CD4-positive, alpha-beta T cell treated with Interleukin-1 beta for 1 hour (primary cell): ENCODE measurements at regions not wholly inside any gene's neighbourhood (a gene's known extent, or its start where the extent isn't known, plus 50 kb on each side); places are given as distances from the start of the nearest gene placed in this dataset.

Source experiments
- DNase-seq, 2 donors: peaks; one replicate each; pipeline ENCODE4 v3.0.0-alpha.2; 2020 to 2022

GRCh38 chr6:149218915-149219314 is 98.6 kb upstream of the TAB2 start:
- DNase-seq: no peak

GRCh38 chr6:149220882-149221773 is 96.4 kb upstream of the TAB2 start:
- DNase-seq: no peak

GRCh38 chr6:149221774-149222070 is 95.8 kb upstream of the TAB2 start:
- no peak for DNase-seq

GRCh38 chr6:149223120-149223903 is 94.2 kb upstream of the TAB2 start:
- DNase-seq: no peak

- DNase-seq: no peak
Observed at GRCh38 chr6:149223904-149224351, 93.6 kb upstream of the TAB2 start.

GRCh38 chr6:149224399-149224798 is 93.1 kb upstream of the TAB2 start:
- DNase-seq: no peak

GRCh38 chr6:149225370-149225769 is 92.1 kb upstream of the TAB2 start:
- no peak for DNase-seq

- DNase-seq: no peak
Observed at GRCh38 chr6:149225946-149226345, 91.6 kb upstream of the TAB2 start.

GRCh38 chr6:149227796-149228195 is 89.7 kb upstream of the TAB2 start:
- no peak for DNase-seq

- DNase-seq: no peak
Observed at GRCh38 chr6:149228311-149228955, 89.1 kb upstream of the TAB2 start.

- DNase-seq: no peak
Observed at GRCh38 chr6:149229096-149229495, 88.4 kb upstream of the TAB2 start.

GRCh38 chr6:149230712-149231460 is 86.6 kb upstream of the TAB2 start:
- no peak for DNase-seq

GRCh38 chr6:149231778-149232177 is 85.7 kb upstream of the TAB2 start:
- no peak for DNase-seq

GRCh38 chr6:149233056-149233715 is 84.3 kb upstream of the TAB2 start:
- DNase-seq: peak; percentile 57 to 76

GRCh38 chr6:149234051-149234962 is 83.2 kb upstream of the TAB2 start:
- peak; percentile 11 to 71 for DNase-seq

- DNase-seq: no peak
Observed at GRCh38 chr6:149235130-149235561, 82.4 kb upstream of the TAB2 start.

- DNase-seq: no peak
Observed at GRCh38 chr6:149236589-149236988, 80.9 kb upstream of the TAB2 start.

- no peak for DNase-seq
Observed at GRCh38 chr6:149237464-149237863, 80.0 kb upstream of the TAB2 start.

- DNase-seq: no peak
Observed at GRCh38 chr6:149239573-149240209, 77.8 kb upstream of the TAB2 start.

- DNase-seq: no peak
Observed at GRCh38 chr6:149242883-149243282, 74.6 kb upstream of the TAB2 start.

- no peak for DNase-seq
Observed at GRCh38 chr6:149244105-149244504, 73.4 kb upstream of the TAB2 start.
